ENCODE measurements at regions not wholly inside any gene's neighbourhood (a gene's known extent, or its start where the extent isn't known, plus 50 kb on each side); places are given as distances from the start of the nearest gene placed in this dataset.

DNA sequence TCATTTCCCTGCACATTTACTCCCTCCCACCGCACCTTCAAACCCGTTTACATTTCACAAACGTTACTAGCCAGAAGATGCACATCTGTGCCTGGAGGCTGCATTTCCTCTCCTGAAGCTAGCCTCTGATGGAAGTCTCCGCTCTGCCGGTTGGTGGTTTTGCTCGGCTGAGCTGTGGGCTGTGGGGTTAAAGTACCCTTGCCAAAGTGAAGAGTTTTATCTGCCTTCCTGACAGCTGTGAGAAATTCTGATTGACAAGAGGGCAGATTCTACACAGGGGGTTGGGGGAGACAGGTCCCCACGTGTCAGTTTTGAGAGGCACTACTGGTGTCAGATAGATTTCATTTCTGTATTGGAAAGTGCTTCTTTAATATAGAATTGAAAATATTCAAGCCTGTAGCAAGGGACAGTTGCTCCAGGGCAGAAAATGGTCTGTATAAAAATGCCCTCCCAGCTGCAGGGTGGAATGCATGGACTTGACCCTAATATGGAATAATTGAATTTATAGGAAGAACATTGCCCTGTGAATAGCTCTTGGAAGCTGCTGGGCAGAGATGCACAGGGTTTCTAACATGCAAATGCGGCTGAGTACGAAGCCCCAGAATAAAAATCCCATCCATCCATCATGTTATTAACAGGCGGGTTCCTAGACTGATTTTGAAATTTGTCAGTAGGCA lies 201.1 kb upstream of the RGMA start:
- no peak overlapping the region for H3K9ac ChIP-seq (ENCODE audit: low read length)
- ChIA-PET CTCF (no interaction called here), RAD21 (ENCODE audit: low non-redundant PET in 1 of 2, low total read pairs in 2 of 2, uncharacterized antibody in 2 of 2, unreplicated experiment in 2 of 2) (no interaction called here), POLR2A (no interaction called here)
- peaks cover 8% of the 10 kb centered on the region for H3K27me3 ChIP-seq (ENCODE audit: insufficient read depth, low read length)
- intact Hi-C loops (cut with micrococcal nuclease) = no loop called here
- no peaks in the 10 kb centered on the region for H3K4me1 ChIP-seq (ENCODE audit: control insufficient read depth in 1 of 2, insufficient read depth in 2 of 2, low read length in 2 of 2)
- no peak overlapping the region for H2AFZ ChIP-seq (ENCODE audit: low read depth, low read length, poor library complexity, severe bottlenecking)
- ATAC-seq (no peak), DNase-seq (ENCODE audit: low read depth, low spot score) (no peak)
- no peaks in the 10 kb centered on the region for H4K20me1 ChIP-seq (ENCODE audit: insufficient read depth)
- H3K4me2 ChIP-seq (ENCODE audit: low read length) = no peak overlapping the region
- no peaks in the 10 kb centered on the region for H3K36me3 ChIP-seq (ENCODE audit: control insufficient read depth in 1 of 2, insufficient read depth in 2 of 2, low read length in 2 of 2)
- H3K4me3 ChIP-seq (replicated peaks in 1 of 2; ENCODE audit: low read depth in 1 of 2, low read length in 2 of 2) = no peak overlapping the region
- TF ChIP-seq, protein P1, sequence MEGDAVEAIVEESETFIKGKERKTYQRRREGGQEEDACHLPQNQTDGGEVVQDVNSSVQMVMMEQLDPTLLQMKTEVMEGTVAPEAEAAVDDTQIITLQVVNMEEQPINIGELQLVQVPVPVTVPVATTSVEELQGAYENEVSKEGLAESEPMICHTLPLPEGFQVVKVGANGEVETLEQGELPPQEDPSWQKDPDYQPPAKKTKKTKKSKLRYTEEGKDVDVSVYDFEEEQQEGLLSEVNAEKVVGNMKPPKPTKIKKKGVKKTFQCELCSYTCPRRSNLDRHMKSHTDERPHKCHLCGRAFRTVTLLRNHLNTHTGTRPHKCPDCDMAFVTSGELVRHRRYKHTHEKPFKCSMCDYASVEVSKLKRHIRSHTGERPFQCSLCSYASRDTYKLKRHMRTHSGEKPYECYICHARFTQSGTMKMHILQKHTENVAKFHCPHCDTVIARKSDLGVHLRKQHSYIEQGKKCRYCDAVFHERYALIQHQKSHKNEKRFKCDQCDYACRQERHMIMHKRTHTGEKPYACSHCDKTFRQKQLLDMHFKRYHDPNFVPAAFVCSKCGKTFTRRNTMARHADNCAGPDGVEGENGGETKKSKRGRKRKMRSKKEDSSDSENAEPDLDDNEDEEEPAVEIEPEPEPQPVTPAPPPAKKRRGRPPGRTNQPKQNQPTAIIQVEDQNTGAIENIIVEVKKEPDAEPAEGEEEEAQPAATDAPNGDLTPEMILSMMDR (IDR thresholded peaks at IDR 0.05 in 2 of 3, conservative IDR thresholded peaks at IDR 0.05 in 1 of 3; ENCODE audit: borderline replicate concordance in 1 of 3, insufficient read depth in 1 of 3, low read depth in 2 of 3, low read length in 2 of 3) = no peak
- TF ChIP-seq ZFX (IDR thresholded peaks at IDR 0.05) (no peak), POLR2A (IDR thresholded peaks at IDR 0.05; ENCODE audit: borderline replicate concordance, extremely low read depth, insufficient read depth, insufficient read length) (no peak), TCF7L2 (IDR thresholded peaks at IDR 0.05; ENCODE audit: borderline replicate concordance, extremely low read depth, insufficient read depth, insufficient read length) (no peak), ELF1 (IDR thresholded peaks at IDR 0.05; ENCODE audit: borderline replicate concordance, low read depth) (no peak), ZNF274 (IDR thresholded peaks at IDR 0.05; ENCODE audit: low read depth, low read length) (no peak), SRF (IDR thresholded peaks at IDR 0.05; ENCODE audit: low read depth) (no peak), RAD21 (IDR thresholded peaks at IDR 0.05; ENCODE audit: low read depth) (no peak), CEBPB (IDR thresholded peaks at IDR 0.05; ENCODE audit: low read depth) (no peak), FOSL1 (IDR thresholded peaks at IDR 0.05; ENCODE audit: low read depth) (no peak), EZH2phosphoT487 (IDR thresholded peaks at IDR 0.05; ENCODE audit: borderline replicate concordance) (no peak), SP1 (IDR thresholded peaks at IDR 0.05; ENCODE audit: low read depth) (no peak), YY1 (IDR thresholded peaks at IDR 0.05; ENCODE audit: extremely low read depth, insufficient replicate concordance, low read depth, low read length) (no peak), CBX3 (IDR thresholded peaks at IDR 0.05; ENCODE audit: low read depth) (no peak)
- TF ChIP-seq, protein P2, sequence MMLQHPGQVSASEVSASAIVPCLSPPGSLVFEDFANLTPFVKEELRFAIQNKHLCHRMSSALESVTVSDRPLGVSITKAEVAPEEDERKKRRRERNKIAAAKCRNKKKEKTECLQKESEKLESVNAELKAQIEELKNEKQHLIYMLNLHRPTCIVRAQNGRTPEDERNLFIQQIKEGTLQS (IDR thresholded peaks at IDR 0.05) = no peak
- TF ChIP-seq, protein P3, sequence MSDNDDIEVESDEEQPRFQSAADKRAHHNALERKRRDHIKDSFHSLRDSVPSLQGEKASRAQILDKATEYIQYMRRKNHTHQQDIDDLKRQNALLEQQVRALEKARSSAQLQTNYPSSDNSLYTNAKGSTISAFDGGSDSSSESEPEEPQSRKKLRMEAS (IDR thresholded peaks at IDR 0.05) = no peak
- H3K9me2 ChIP-seq (ENCODE audit: insufficient read depth) = no peaks in the 10 kb centered on the region
- BruUV-seq (replicated peaks) = no TSS peak
- H3K9me3 ChIP-seq (ENCODE audit: control insufficient read depth in 1 of 2, insufficient read depth in 1 of 2, low read depth in 1 of 2, low read length in 2 of 2) = no peaks in the 10 kb centered on the region
- H3K27ac ChIP-seq (ENCODE audit: low read depth, low read length) = no peak overlapping the region
- no peaks in the 10 kb centered on the region for H3K79me2 ChIP-seq (ENCODE audit: insufficient read depth, low read length)
